SK-N-SH (cell line): ENCODE measurements at regions not wholly inside any gene's neighbourhood (a gene's known extent, or its start where the extent isn't known, plus 50 kb on each side); places are given as distances from the start of the nearest gene placed in this dataset.

Experiments
- CTCF ChIA-PET: fragments of 300-600, 350-600 bp; formaldehyde crosslinking; extraction: SDS; loops from one replicate; lab custom pipeline; 2021; lab: Yijun Ruan, JAX
- POLR2A ChIA-PET: fragments of 350-600 bp; sonication (Branson Sonifier 250); formaldehyde crosslinking; extraction: SDS; loops from one replicate; lab custom pipeline; 2020; ENCODE audit warnings: antibody characterized with exemption, inconsistent platforms; lab: Yijun Ruan, JAX
- DNase-seq: peaks from one replicate; pipeline ENCODE4 v3.0.0; 2012
- H2AFZ ChIP-seq: fragments of 200-600 bp; sonication (generic); 2 replicates; pipeline ENCODE4 v1.8.1; 2016; ENCODE audit warnings: antibody characterized with exemption, mild to moderate bottlenecking, low read depth
- H3F3A ChIP-seq: fragments of 200-600 bp; sonication (generic); replicated peaks from 2 replicates; pipeline ENCODE3; 2016; ENCODE audit warnings: antibody characterized with exemption, mild to moderate bottlenecking; ENCODE audit not compliant: insufficient read depth
- H3K27ac ChIP-seq, 2 experiments: fragments of 200-500 bp in 1 of 2; fragments of 200-600 bp in 1 of 2; sonication (Bioruptor generic) in 1 of 2; sonication (generic), shearing (Covaris generic) in 1 of 2; 2 replicates each; pipeline versions ENCODE4 v1.5.1 to v1.6.1; 2014 to 2016; ENCODE audit warnings: low read depth in 2 of 2, inconsistent platforms in 1 of 2, low read length in 1 of 2, mild to moderate bottlenecking in 1 of 2, mixed read lengths in 1 of 2
- H3K27me3 ChIP-seq: fragments of 200-600 bp; sonication (generic), shearing (Covaris generic); 2 replicates; pipeline ENCODE4 v1.6.1; 2016; ENCODE audit warnings: mixed run types; ENCODE audit not compliant: insufficient read depth
- H3K36me3 ChIP-seq, 2 experiments: fragments of 200-500 bp in 1 of 2; fragments of 200-600 bp in 1 of 2; sonication (Bioruptor generic) in 1 of 2; sonication (generic) in 1 of 2; replicated peaks in 1 of 2; 2 replicates each; pipeline versions ENCODE3 to v1.5.1; 2014 to 2016; ENCODE audit warnings: low read length in 1 of 2, mild to moderate bottlenecking in 1 of 2; ENCODE audit not compliant: insufficient read depth in 2 of 2, control insufficient read depth in 1 of 2
- H3K4me1 ChIP-seq, 2 experiments: fragments of 200-500 bp in 1 of 2; fragments of 200-600 bp in 1 of 2; sonication (Bioruptor generic) in 1 of 2; sonication (generic), shearing (Covaris generic) in 1 of 2; 2 replicates each; pipeline versions ENCODE4 v1.5.1 to v1.6.1; 2014 to 2016; ENCODE audit warnings: low read depth in 1 of 2, low read length in 1 of 2, mixed run types in 1 of 2; ENCODE audit not compliant: insufficient read depth in 2 of 2, control insufficient read depth in 1 of 2
- H3K4me2 ChIP-seq: fragments of 200-600 bp; sonication (generic), shearing (Covaris generic); 2 replicates; pipeline ENCODE4 v1.6.1; 2017; ENCODE audit warnings: mixed run types
- H3K4me3 ChIP-seq, 2 experiments: fragments of 200-500 bp in 1 of 2; fragments of 200-600 bp in 1 of 2; sonication (Bioruptor generic) in 1 of 2; sonication (generic), shearing (Covaris generic) in 1 of 2; 2 replicates each; pipeline versions ENCODE4 v1.5.1 to v1.8.1; 2014 to 2016; ENCODE audit warnings: low read depth in 2 of 2, inconsistent platforms in 1 of 2, low read length in 1 of 2, mild to moderate bottlenecking in 1 of 2, mixed read lengths in 1 of 2, moderate library complexity in 1 of 2
- H3K79me2 ChIP-seq: fragments of 200-600 bp; sonication (generic); 2 replicates; pipeline ENCODE4 v1.8.1; 2017; ENCODE audit warnings: mild to moderate bottlenecking; ENCODE audit not compliant: insufficient read depth
- H3K9ac ChIP-seq: fragments of 200-600 bp; sonication (generic); 2 replicates; pipeline ENCODE4 v1.6.1; 2017; ENCODE audit warnings: mixed run types
- H3K9me2 ChIP-seq: fragments of 200-600 bp; sonication (generic); 2 replicates; pipeline ENCODE4 v1.6.1; 2017; ENCODE audit warnings: mixed run types
- H3K9me3 ChIP-seq: fragments of 200-600 bp; sonication (generic); 2 replicates; pipeline ENCODE4 v1.6.1; 2017; ENCODE audit warnings: mixed run types, mild to moderate bottlenecking, moderate library complexity
- H4K20me1 ChIP-seq: fragments of 200-600 bp; sonication (generic); 2 replicates; pipeline ENCODE4 v1.6.1; 2017; ENCODE audit warnings: mild to moderate bottlenecking, mixed run types; ENCODE audit not compliant: insufficient read depth
- CHD2 ChIP-seq: fragments of 150-350 bp; IDR thresholded peaks from 2 replicates; pipeline ENCODE4 v1.6.1; 2018; ENCODE audit warnings: low read length; ENCODE audit not compliant: partially characterized antibody
- EZH2phosphoT487 ChIP-seq: fragments of 200-600 bp; sonication (generic); IDR thresholded peaks from 2 replicates; pipeline ENCODE4 v1.6.1; 2017; ENCODE audit warnings: low read depth, mixed run types, mild to moderate bottlenecking, antibody characterized with exemption, moderate library complexity, borderline replicate concordance
- FOXM1 ChIP-seq: IDR thresholded peaks from 2 replicates; pipeline ENCODE4 v1.4.0; 2012; ENCODE audit warnings: low read depth, mild to moderate bottlenecking
- JUND ChIP-seq: IDR thresholded peaks from 2 replicates; pipeline ENCODE4 v1.4.0; 2012
- RFX5 ChIP-seq: IDR thresholded peaks from 2 replicates; pipeline ENCODE4 v1.6.1; 2012; ENCODE audit warnings: mild to moderate bottlenecking, improper control_type of control experiment, low read length
- SMC3 ChIP-seq: IDR thresholded peaks from 2 replicates; pipeline ENCODE4 v1.6.1; 2012; ENCODE audit warnings: low read depth, low read length, improper control_type of control experiment
- WGBS: methylation state at CpG from one replicate; pipeline ENCODE4 v1.1.6; 2017; ENCODE audit warnings: low lambda C conversion rate; 5-methylcytosine and 5-hydroxymethylcytosine counted together
- TF ChIP-seq, protein P1 (sequence below): IDR thresholded peaks from 2 replicates; pipeline ENCODE4 v1.4.0; 2012; ENCODE audit warnings: low read depth, borderline replicate concordance
- TF ChIP-seq, protein P2 (sequence below): fragments of 150-350 bp; IDR thresholded peaks from 2 replicates; pipeline ENCODE4 v1.6.1; 2016; ENCODE audit warnings: mild to moderate bottlenecking, low read depth, low read length
- TF ChIP-seq, protein P3 (sequence below): IDR thresholded peaks from 2 replicates; pipeline ENCODE4; 2012
- TF ChIP-seq, protein P4 (sequence below): IDR thresholded peaks from 2 replicates; pipeline ENCODE4 v1.6.1; 2012; ENCODE audit warnings: mild to moderate bottlenecking, low read depth, low read length, moderate library complexity
- TF ChIP-seq, protein P5 (sequence below): IDR thresholded peaks from 2 replicates; pipeline ENCODE4 v1.4.0; 2012; ENCODE audit warnings: low read depth

DNA sequence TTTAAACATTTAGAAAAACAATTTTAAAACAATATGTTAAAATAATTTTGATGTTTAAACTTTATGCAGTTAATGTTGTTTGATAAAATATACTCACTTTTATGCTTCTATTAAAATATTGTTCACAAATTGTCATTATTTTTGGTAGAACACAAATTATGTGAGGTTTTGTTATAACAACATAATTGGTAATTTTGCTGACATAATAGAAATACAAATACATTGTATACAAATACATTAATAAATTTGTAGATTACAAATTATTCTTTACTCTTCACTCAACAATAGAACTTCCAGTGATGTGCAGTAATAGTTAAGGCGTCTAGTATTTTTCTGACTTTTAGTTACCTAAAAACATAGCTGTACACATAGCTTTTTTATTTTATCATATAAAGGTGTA is 1472.4 kb upstream of the ADGRL3 start:
- Histone ChIP-seq H3K79me2 (no peaks in the 10 kb centered on the region), H3K27ac (no peak overlapping the region), H3K9me3 (no peaks in the 10 kb centered on the region), H4K20me1 (no peaks in the 10 kb centered on the region), H3K4me1 (no peaks in the 10 kb centered on the region), H3F3A (no peaks in the 10 kb centered on the region), H3K4me3 (no peak overlapping the region), H3K9me2 (no peaks in the 10 kb centered on the region), H3K27me3 (no peaks in the 10 kb centered on the region), H3K36me3 (no peaks in the 10 kb centered on the region), H3K4me2 (no peak overlapping the region), H2AFZ (no peak overlapping the region), H3K9ac (no peak overlapping the region)
- ChIA-PET POLR2A (no interaction called here), CTCF (no interaction called here)
- WGBS = 52% methylated on average over 1 of the region's 1 CpG
- DNase-seq = no peak
- TF ChIP-seq, protein P1, sequence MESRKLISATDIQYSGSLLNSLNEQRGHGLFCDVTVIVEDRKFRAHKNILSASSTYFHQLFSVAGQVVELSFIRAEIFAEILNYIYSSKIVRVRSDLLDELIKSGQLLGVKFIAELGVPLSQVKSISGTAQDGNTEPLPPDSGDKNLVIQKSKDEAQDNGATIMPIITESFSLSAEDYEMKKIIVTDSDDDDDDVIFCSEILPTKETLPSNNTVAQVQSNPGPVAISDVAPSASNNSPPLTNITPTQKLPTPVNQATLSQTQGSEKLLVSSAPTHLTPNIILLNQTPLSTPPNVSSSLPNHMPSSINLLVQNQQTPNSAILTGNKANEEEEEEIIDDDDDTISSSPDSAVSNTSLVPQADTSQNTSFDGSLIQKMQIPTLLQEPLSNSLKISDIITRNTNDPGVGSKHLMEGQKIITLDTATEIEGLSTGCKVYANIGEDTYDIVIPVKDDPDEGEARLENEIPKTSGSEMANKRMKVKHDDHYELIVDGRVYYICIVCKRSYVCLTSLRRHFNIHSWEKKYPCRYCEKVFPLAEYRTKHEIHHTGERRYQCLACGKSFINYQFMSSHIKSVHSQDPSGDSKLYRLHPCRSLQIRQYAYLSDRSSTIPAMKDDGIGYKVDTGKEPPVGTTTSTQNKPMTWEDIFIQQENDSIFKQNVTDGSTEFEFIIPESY = no peak
- TF ChIP-seq, protein P2, sequence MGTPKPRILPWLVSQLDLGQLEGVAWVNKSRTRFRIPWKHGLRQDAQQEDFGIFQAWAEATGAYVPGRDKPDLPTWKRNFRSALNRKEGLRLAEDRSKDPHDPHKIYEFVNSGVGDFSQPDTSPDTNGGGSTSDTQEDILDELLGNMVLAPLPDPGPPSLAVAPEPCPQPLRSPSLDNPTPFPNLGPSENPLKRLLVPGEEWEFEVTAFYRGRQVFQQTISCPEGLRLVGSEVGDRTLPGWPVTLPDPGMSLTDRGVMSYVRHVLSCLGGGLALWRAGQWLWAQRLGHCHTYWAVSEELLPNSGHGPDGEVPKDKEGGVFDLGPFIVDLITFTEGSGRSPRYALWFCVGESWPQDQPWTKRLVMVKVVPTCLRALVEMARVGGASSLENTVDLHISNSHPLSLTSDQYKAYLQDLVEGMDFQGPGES = no peak
- no peak for TF ChIP-seq RFX5
- TF ChIP-seq, protein P3, sequence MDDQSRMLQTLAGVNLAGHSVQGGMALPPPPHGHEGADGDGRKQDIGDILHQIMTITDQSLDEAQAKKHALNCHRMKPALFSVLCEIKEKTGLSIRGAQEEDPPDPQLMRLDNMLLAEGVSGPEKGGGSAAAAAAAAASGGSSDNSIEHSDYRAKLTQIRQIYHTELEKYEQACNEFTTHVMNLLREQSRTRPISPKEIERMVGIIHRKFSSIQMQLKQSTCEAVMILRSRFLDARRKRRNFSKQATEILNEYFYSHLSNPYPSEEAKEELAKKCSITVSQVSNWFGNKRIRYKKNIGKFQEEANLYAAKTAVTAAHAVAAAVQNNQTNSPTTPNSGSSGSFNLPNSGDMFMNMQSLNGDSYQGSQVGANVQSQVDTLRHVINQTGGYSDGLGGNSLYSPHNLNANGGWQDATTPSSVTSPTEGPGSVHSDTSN = no peak
- TF ChIP-seq, protein P4, sequence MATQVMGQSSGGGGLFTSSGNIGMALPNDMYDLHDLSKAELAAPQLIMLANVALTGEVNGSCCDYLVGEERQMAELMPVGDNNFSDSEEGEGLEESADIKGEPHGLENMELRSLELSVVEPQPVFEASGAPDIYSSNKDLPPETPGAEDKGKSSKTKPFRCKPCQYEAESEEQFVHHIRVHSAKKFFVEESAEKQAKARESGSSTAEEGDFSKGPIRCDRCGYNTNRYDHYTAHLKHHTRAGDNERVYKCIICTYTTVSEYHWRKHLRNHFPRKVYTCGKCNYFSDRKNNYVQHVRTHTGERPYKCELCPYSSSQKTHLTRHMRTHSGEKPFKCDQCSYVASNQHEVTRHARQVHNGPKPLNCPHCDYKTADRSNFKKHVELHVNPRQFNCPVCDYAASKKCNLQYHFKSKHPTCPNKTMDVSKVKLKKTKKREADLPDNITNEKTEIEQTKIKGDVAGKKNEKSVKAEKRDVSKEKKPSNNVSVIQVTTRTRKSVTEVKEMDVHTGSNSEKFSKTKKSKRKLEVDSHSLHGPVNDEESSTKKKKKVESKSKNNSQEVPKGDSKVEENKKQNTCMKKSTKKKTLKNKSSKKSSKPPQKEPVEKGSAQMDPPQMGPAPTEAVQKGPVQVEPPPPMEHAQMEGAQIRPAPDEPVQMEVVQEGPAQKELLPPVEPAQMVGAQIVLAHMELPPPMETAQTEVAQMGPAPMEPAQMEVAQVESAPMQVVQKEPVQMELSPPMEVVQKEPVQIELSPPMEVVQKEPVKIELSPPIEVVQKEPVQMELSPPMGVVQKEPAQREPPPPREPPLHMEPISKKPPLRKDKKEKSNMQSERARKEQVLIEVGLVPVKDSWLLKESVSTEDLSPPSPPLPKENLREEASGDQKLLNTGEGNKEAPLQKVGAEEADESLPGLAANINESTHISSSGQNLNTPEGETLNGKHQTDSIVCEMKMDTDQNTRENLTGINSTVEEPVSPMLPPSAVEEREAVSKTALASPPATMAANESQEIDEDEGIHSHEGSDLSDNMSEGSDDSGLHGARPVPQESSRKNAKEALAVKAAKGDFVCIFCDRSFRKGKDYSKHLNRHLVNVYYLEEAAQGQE = no peak
- no peak for TF ChIP-seq SMC3
- TF ChIP-seq, protein P5, sequence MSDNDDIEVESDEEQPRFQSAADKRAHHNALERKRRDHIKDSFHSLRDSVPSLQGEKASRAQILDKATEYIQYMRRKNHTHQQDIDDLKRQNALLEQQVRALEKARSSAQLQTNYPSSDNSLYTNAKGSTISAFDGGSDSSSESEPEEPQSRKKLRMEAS = no peak
- no peak for TF ChIP-seq JUND
- no peak for TF ChIP-seq FOXM1
- TF ChIP-seq EZH2phosphoT487 = no peak
- no peak for TF ChIP-seq CHD2
